Natural killer cell (primary cell): ENCODE measurements at regions not wholly inside any gene's neighbourhood (a gene's known extent, or its start where the extent isn't known, plus 50 kb on each side); places are given as distances from the start of the nearest gene placed in this dataset.

Experiments used
- ATAC-seq, 3 donors: fragments of 150-1000 bp in 2 of 3; fragments of 200-7000 bp in 1 of 3; cut with Tn5 transposase; 1 replicate in 1 of 3; 2 replicates in 2 of 3; pipeline ENCODE4 v1.10.0; 2021; ENCODE audit warnings: mild to moderate bottlenecking in 2 of 3, moderate library complexity in 2 of 3
- DNase-seq, 2 donors: peaks; one replicate each; pipeline versions ENCODE4 v3.0.0 to v3.0.0-alpha.2; 2013 to 2021; ENCODE audit warnings: mixed read lengths in 1 of 2
- H3K27ac ChIP-seq: one replicate; pipeline ENCODE4 v1.5.1; 2013; ENCODE audit warnings: mild to moderate bottlenecking, low read length
- H3K27me3 ChIP-seq: one replicate; pipeline ENCODE4 v1.6.1; 2013; ENCODE audit warnings: low read length; ENCODE audit not compliant: control insufficient read depth, insufficient read depth
- H3K36me3 ChIP-seq: one replicate; pipeline ENCODE4 v1.6.1; 2013; ENCODE audit warnings: low read length; ENCODE audit not compliant: control insufficient read depth, insufficient read depth
- H3K4me1 ChIP-seq: one replicate; pipeline ENCODE4 v1.6.1; 2013; ENCODE audit warnings: low read length; ENCODE audit not compliant: control insufficient read depth, insufficient read depth
- H3K4me3 ChIP-seq: one replicate; pipeline ENCODE4 v1.5.1; 2013; ENCODE audit warnings: low read length
- H3K9me3 ChIP-seq: one replicate; pipeline ENCODE4 v1.6.1; 2013; ENCODE audit warnings: low read length; ENCODE audit not compliant: control insufficient read depth, insufficient read depth
- H3K27ac Mint-ChIP-seq, 2 donors: one replicate each; pipeline ENCODE4 v1.8.0; 2022; ENCODE audit warnings: mild to moderate bottlenecking in 2 of 2, mixed read lengths in 2 of 2, moderate library complexity in 1 of 2
- H3K27me3 Mint-ChIP-seq, 2 donors: one replicate each; pipeline ENCODE4 v1.8.0; 2022; ENCODE audit warnings: low read depth in 2 of 2, mixed read lengths in 2 of 2
- H3K36me3 Mint-ChIP-seq: one replicate; pipeline ENCODE4 v1.8.0; 2022; ENCODE audit warnings: mixed read lengths
- H3K4me1 Mint-ChIP-seq, 2 donors: one replicate each; pipeline ENCODE4 v1.8.0; 2022; ENCODE audit warnings: mixed read lengths in 2 of 2
- H3K4me3 Mint-ChIP-seq: one replicate; pipeline ENCODE4 v1.8.0; 2022; ENCODE audit warnings: mild to moderate bottlenecking, moderate library complexity, mixed read lengths
- H3K9me3 Mint-ChIP-seq, 2 donors: one replicate each; pipeline ENCODE4 v1.8.0; 2022; ENCODE audit warnings: mixed read lengths in 2 of 2
- WGBS: methylation state at CpG from one replicate; pipeline ENCODE4 v1.1.7; 2013; ENCODE audit warnings: missing lambda C conversion rate; ENCODE audit not compliant: insufficient coverage; 5-methylcytosine and 5-hydroxymethylcytosine counted together
- intact Hi-C: fragments of 100-400 bp; cut with micrococcal nuclease; formaldehyde crosslinking; loops from one replicate; pipeline ENCODE4 v1.14.2; 2022
- TF ChIP-seq, protein P1 (sequence below): fragments of 200-600 bp; IDR thresholded peaks from one replicate; pipeline ENCODE4 v1.8.0; 2022; ENCODE audit warnings: antibody characterized with exemption

DNA sequence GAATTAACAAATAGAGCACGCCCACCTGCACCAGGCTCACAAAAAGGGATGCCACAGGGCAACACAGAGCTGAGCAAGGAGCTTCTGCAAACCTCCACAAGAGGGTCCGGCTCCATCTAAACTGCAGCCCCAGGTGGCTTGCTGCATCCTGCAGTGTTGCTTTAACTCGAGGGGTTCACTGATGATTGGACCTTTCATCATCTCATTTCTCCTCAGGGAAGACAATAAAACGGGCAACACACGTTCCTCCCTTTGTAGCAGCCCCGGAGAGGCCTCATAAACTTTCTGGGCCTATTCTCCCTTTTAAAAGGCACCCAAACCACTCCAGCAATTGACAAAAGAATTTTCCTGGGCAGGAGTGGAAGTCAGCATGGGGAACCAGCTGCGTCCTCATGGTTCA, 161.5 kb upstream of the CDH4 start:
- DNase-seq (no peak), ATAC-seq (no peak)
- intact Hi-C loops = no loop called here
- H3K27me3 ChIP-seq = no peaks in the 10 kb centered on the region
- H3K36me3 ChIP-seq = no peaks in the 10 kb centered on the region
- H3K27ac ChIP-seq = no peak overlapping the region
- Mint-ChIP-seq H3K4me3 (no peak overlapping the region), H3K27ac (no peak overlapping the region), H3K36me3 (peaks cover 9% of the 10 kb centered on the region), H3K9me3 (peaks cover 2 to 14% of the 10 kb centered on the region in 2 donors), H3K27me3 (peaks cover 0 to 53% of the 10 kb centered on the region in 2 donors), H3K4me1 (no peaks in the 10 kb centered on the region)
- WGBS = 54% methylated on average over 7 of the region's 7 CpGs
- H3K4me3 ChIP-seq = no peak overlapping the region
- peaks cover 4% of the 10 kb centered on the region for H3K9me3 ChIP-seq
- no peaks in the 10 kb centered on the region for H3K4me1 ChIP-seq
- TF ChIP-seq, protein P1, sequence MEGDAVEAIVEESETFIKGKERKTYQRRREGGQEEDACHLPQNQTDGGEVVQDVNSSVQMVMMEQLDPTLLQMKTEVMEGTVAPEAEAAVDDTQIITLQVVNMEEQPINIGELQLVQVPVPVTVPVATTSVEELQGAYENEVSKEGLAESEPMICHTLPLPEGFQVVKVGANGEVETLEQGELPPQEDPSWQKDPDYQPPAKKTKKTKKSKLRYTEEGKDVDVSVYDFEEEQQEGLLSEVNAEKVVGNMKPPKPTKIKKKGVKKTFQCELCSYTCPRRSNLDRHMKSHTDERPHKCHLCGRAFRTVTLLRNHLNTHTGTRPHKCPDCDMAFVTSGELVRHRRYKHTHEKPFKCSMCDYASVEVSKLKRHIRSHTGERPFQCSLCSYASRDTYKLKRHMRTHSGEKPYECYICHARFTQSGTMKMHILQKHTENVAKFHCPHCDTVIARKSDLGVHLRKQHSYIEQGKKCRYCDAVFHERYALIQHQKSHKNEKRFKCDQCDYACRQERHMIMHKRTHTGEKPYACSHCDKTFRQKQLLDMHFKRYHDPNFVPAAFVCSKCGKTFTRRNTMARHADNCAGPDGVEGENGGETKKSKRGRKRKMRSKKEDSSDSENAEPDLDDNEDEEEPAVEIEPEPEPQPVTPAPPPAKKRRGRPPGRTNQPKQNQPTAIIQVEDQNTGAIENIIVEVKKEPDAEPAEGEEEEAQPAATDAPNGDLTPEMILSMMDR = no peak

DNA sequence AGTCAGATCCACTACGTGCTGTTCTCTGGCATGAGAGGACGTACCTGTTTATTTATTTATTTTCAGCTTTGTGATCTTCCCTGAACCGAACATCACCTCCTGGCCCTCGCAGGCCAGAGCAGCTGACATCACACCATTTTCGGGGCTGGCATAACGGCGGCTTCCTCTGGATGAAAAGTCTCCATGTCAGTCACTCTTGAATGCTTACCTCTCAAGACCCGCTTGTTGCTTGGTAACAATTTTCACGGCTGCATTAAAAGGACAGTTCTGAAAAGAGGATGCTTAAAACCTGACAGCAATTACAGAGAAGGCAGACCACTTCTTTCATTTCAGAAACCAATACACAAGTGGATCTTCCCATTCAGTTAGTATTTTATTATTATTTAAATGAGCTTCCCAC, 159.8 kb upstream of the CDH4 start:
- intact Hi-C loops = no loop called here
- H3K27me3 Mint-ChIP-seq = peaks cover 0 to 36% of the 10 kb centered on the region in 2 donors
- no peak for ATAC-seq
- WGBS = 89% methylated on average over 9 of the region's 9 CpGs
- H3K9me3 Mint-ChIP-seq = peaks cover 7 to 14% of the 10 kb centered on the region in 2 donors
- TF ChIP-seq, protein P1 = no peak
- Histone ChIP-seq H3K4me1 (no peaks in the 10 kb centered on the region), H3K4me3 (no peak overlapping the region), H3K27ac (no peak overlapping the region), H3K36me3 (no peaks in the 10 kb centered on the region), H3K9me3 (peaks cover 4% of the 10 kb centered on the region), H3K27me3 (no peaks in the 10 kb centered on the region)
- no peak for DNase-seq
- H3K4me3 Mint-ChIP-seq = no peak overlapping the region
- H3K4me1 Mint-ChIP-seq = no peaks in the 10 kb centered on the region
- H3K27ac Mint-ChIP-seq = no peak overlapping the region
- peaks cover 9% of the 10 kb centered on the region for H3K36me3 Mint-ChIP-seq

DNA sequence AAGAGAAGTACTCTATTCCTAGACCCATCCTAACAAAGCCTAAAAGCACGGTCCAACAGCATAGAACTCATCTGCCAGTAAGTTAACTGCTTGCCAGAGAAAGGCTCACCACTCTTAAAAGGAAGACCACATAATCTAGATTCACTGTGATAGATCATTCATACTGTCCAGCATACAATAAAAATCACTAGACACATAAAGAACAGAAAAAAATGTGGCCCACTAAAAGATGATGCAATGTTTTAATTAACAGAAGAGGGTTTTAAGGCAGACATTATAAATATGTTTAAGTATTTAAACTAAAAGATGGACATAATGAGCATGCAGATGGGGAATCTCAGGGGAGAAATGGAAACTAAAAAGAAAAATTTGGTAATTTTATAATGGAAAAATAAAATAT, 157.5 kb upstream of the CDH4 start:
- 69% methylated on average over 1 of the region's 1 CpG for WGBS
- Mint-ChIP-seq H3K27ac (no peak overlapping the region), H3K4me1 (no peaks in the 10 kb centered on the region), H3K9me3 (peaks cover 7 to 14% of the 10 kb centered on the region in 2 donors), H3K4me3 (no peak overlapping the region), H3K27me3 (peaks cover 0 to 23% of the 10 kb centered on the region in 2 donors), H3K36me3 (peaks cover 9% of the 10 kb centered on the region)
- no peaks in the 10 kb centered on the region for H3K4me1 ChIP-seq
- ATAC-seq (no peak), DNase-seq (no peak)
- TF ChIP-seq, protein P1 = no peak
- no peaks in the 10 kb centered on the region for H3K27me3 ChIP-seq
- H3K36me3 ChIP-seq = no peaks in the 10 kb centered on the region
- H3K9me3 ChIP-seq = peaks cover 4% of the 10 kb centered on the region
- no peak overlapping the region for H3K4me3 ChIP-seq
- intact Hi-C loops = no loop called here
- H3K27ac ChIP-seq = no peak overlapping the region

DNA sequence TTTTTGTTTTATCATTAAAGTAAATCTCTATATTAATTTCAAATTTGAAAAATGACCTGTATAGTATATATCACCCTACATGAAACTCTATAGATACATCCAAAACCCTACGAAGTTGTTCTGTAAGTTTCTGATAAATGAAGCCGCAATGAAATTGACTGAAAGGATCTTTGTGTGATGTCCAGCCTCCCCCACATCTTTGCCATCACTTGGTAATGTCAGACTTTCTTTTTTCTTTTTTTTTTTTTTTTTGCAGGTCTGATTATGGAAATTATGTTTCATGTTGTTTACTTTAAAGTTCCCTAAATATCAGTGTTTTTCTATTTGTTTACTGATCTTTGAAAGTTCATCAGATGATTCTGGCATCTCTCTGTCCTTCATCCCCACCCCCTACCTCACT, 155.6 kb upstream of the CDH4 start:
- Mint-ChIP-seq H3K4me3 (no peak overlapping the region), H3K9me3 (peaks cover 7 to 14% of the 10 kb centered on the region in 2 donors), H3K27ac (no peak overlapping the region), H3K27me3 (peaks cover 0 to 23% of the 10 kb centered on the region in 2 donors), H3K4me1 (peaks cover 0 to 2% of the 10 kb centered on the region in 2 donors), H3K36me3 (peaks cover 9% of the 10 kb centered on the region)
- H3K4me3 ChIP-seq = no peak overlapping the region
- no peak overlapping the region for H3K27ac ChIP-seq
- no peak for ATAC-seq
- H3K4me1 ChIP-seq = no peaks in the 10 kb centered on the region
- no peaks in the 10 kb centered on the region for H3K27me3 ChIP-seq
- no peaks in the 10 kb centered on the region for H3K36me3 ChIP-seq
- intact Hi-C loops = no loop called here
- TF ChIP-seq, protein P1 = no peak
- no peak for DNase-seq
- peaks cover 4% of the 10 kb centered on the region for H3K9me3 ChIP-seq
- 86% methylated on average over 2 of the region's 2 CpGs for WGBS
